KMS-11 (cell line): ENCODE measurements at regions not wholly inside any gene's neighbourhood (a gene's known extent, or its start where the extent isn't known, plus 50 kb on each side); places are given as distances from the start of the nearest gene placed in this dataset.
A peak's percentile ranks its signal among the peaks of the same experiment; 100 is the strongest.

Source experiments
- H2AFZ ChIP-seq: fragments of 200-600 bp; sonication (generic); 2 replicates; pipeline ENCODE4 v1.6.1; 2016; ENCODE audit warnings: antibody characterized with exemption, mixed run types, low read depth
- H3K27ac ChIP-seq: fragments of 200-600 bp; sonication (generic); 2 replicates; pipeline ENCODE4 v1.6.1; 2016; ENCODE audit warnings: mild to moderate bottlenecking, mixed run types
- H3K27me3 ChIP-seq: fragments of 200-600 bp; sonication (generic); 2 replicates; pipeline ENCODE4 v1.6.1; 2017; ENCODE audit warnings: mild to moderate bottlenecking, low read depth, mixed run types, moderate library complexity; ENCODE audit not compliant: insufficient read depth
- H3K36me3 ChIP-seq: fragments of 200-600 bp; sonication (generic); 2 replicates; pipeline ENCODE4 v1.6.1; 2017; ENCODE audit warnings: mild to moderate bottlenecking, mixed run types; ENCODE audit not compliant: insufficient read depth
- H3K4me1 ChIP-seq: fragments of 200-600 bp; sonication (generic); 2 replicates; pipeline ENCODE4 v1.6.1; 2016; ENCODE audit warnings: mild to moderate bottlenecking, low read depth, mixed run types; ENCODE audit not compliant: poor library complexity, severe bottlenecking
- H3K4me2 ChIP-seq: fragments of 200-600 bp; sonication (generic); 2 replicates; pipeline ENCODE4 v1.7.0; 2016; ENCODE audit warnings: mild to moderate bottlenecking, mixed run types
- H3K4me3 ChIP-seq: fragments of 200-600 bp; sonication (generic); IDR thresholded peaks from 2 replicates; pipeline ENCODE4 v1.6.1; 2017; ENCODE audit warnings: low read depth, low read length, mixed read lengths; ENCODE audit not compliant: insufficient read depth
- H3K79me2 ChIP-seq: fragments of 200-600 bp; sonication (generic); 2 replicates; pipeline ENCODE4 v1.6.1; 2016; ENCODE audit warnings: low read depth, mixed run types; ENCODE audit not compliant: insufficient read depth
- H3K9ac ChIP-seq: fragments of 200-600 bp; sonication (generic); 2 replicates; pipeline ENCODE4 v1.6.1; 2016; ENCODE audit warnings: mild to moderate bottlenecking, mixed run types
- H4K20me1 ChIP-seq: fragments of 200-600 bp; sonication (generic); 2 replicates; pipeline ENCODE4 v1.6.1; 2016; ENCODE audit warnings: mild to moderate bottlenecking, mixed run types; ENCODE audit not compliant: insufficient read depth
- CTCF ChIP-seq: fragments of 200-600 bp; sonication (generic); conservative IDR thresholded peaks from 2 replicates; pipeline ENCODE4 v1.6.1; 2017; ENCODE audit warnings: low read depth, mild to moderate bottlenecking, antibody characterized with exemption, low read length, moderate library complexity, mixed read lengths

- H3K27ac ChIP-seq: no peak overlapping the region
- TF ChIP-seq CTCF: no peak
- no peaks in the 10 kb centered on the region for H3K27me3 ChIP-seq
- no peaks in the 10 kb centered on the region for H3K79me2 ChIP-seq
- no peaks in the 10 kb centered on the region for H4K20me1 ChIP-seq
- H3K4me3 ChIP-seq: no peak overlapping the region
- H3K36me3 ChIP-seq: no peaks in the 10 kb centered on the region
- no peak overlapping the region for H3K4me2 ChIP-seq
- H3K9ac ChIP-seq: no peak overlapping the region
- H2AFZ ChIP-seq: no peak overlapping the region
- H3K4me1 ChIP-seq: no peaks in the 10 kb centered on the region
These were observed 440.2 kb downstream of the TRIB2 start for GRCh38 chr2:13156916-13157315.

- no peak for TF ChIP-seq CTCF
- Histone ChIP-seq H3K9ac (no peak overlapping the region), H3K4me1 (no peaks in the 10 kb centered on the region), H4K20me1 (no peaks in the 10 kb centered on the region), H3K79me2 (no peaks in the 10 kb centered on the region), H3K27me3 (no peaks in the 10 kb centered on the region), H3K36me3 (no peaks in the 10 kb centered on the region), H3K4me3 (no peak overlapping the region), H3K27ac (no peak overlapping the region), H3K4me2 (no peak overlapping the region), H2AFZ (no peak overlapping the region)
These were observed 441.7 kb downstream of the TRIB2 start for GRCh38 chr2:13158466-13158865.

GRCh38 chr2:13180729-13181128 is 464.0 kb downstream of the TRIB2 start:
- Histone ChIP-seq H3K79me2 (no peaks in the 10 kb centered on the region), H3K27me3 (no peaks in the 10 kb centered on the region), H2AFZ (no peak overlapping the region), H4K20me1 (no peaks in the 10 kb centered on the region), H3K27ac (no peak overlapping the region), H3K4me3 (no peak overlapping the region), H3K36me3 (no peaks in the 10 kb centered on the region), H3K9ac (no peak overlapping the region), H3K4me1 (no peaks in the 10 kb centered on the region), H3K4me2 (no peak overlapping the region)
- no peak for TF ChIP-seq CTCF

GRCh38 chr2:13193075-13193474 is 476.3 kb downstream of the TRIB2 start:
- Histone ChIP-seq H3K9ac (no peak overlapping the region), H3K4me1 (peaks cover 11% of the 10 kb centered on the region), H3K36me3 (no peaks in the 10 kb centered on the region), H3K4me3 (no peak overlapping the region), H3K4me2 (no peak overlapping the region), H3K27me3 (no peaks in the 10 kb centered on the region), H3K27ac (no peak overlapping the region), H4K20me1 (no peaks in the 10 kb centered on the region), H3K79me2 (no peaks in the 10 kb centered on the region), H2AFZ (no peak overlapping the region)
- no peak for TF ChIP-seq CTCF

- peak overlapping the region; percentile 61 for H3K4me2 ChIP-seq
These were observed 477.2 kb downstream of the TRIB2 start for GRCh38 chr2:13193900-13194299.

More at GRCh38 chr2:13193900-13194299, 477.2 kb downstream of the TRIB2 start:
- TF ChIP-seq CTCF: peak; percentile 73
- Histone ChIP-seq H3K9ac (no peak overlapping the region), H3K4me3 (no peak overlapping the region), H3K36me3 (no peaks in the 10 kb centered on the region), H2AFZ (peak overlapping the region; percentile 65), H3K4me1 (peaks cover 11% of the 10 kb centered on the region), H3K27me3 (no peaks in the 10 kb centered on the region), H3K79me2 (no peaks in the 10 kb centered on the region), H4K20me1 (no peaks in the 10 kb centered on the region), H3K27ac (no peak overlapping the region)
